Hepatocyte (in vitro differentiated cells): ENCODE measurements at regions not wholly inside any gene's neighbourhood (a gene's known extent, or its start where the extent isn't known, plus 50 kb on each side); places are given as distances from the start of the nearest gene placed in this dataset.

ENCODE experiments used
- CTCF ChIP-seq: fragments of 200-600 bp; sonication (generic); IDR thresholded peaks from 2 replicates; pipeline ENCODE4 v1.5.1; 2016; ENCODE audit warnings: antibody characterized with exemption, mild to moderate bottlenecking; ENCODE audit not compliant: poor library complexity
- EZH2 ChIP-seq: fragments of 200-600 bp; sonication (generic); IDR thresholded peaks from 2 replicates; pipeline ENCODE4 v1.6.1; 2016; ENCODE audit warnings: antibody characterized with exemption, mild to moderate bottlenecking, borderline replicate concordance
- EZH2phosphoT487 ChIP-seq: fragments of 200-600 bp; sonication (generic); IDR thresholded peaks from one replicate; pipeline ENCODE4 v1.6.1; 2018; ENCODE audit warnings: antibody characterized with exemption, mild to moderate bottlenecking, low read depth, moderate library complexity; ENCODE audit not compliant: unreplicated experiment, severe bottlenecking

- TF ChIP-seq CTCF, result no peak
- TF ChIP-seq EZH2, result no peak
- TF ChIP-seq EZH2phosphoT487, result no peak
Measured at GRCh38 chr16:17564856-17565255, 94.1 kb upstream of the XYLT1 start.
